K562 (cell line): ENCODE measurements at regions not wholly inside any gene's neighbourhood (a gene's known extent, or its start where the extent isn't known, plus 50 kb on each side); places are given as distances from the start of the nearest gene placed in this dataset.

ENCODE experiments used
- ATAC-seq: fragments of 200-7000 bp; cut with Tn5 transposase; 3 replicates; pipeline ENCODE4 v1.9.1; 2020; ENCODE audit warnings: moderate library complexity
- BruUV-seq: library from RNA; stranded (reverse); fragments of 400-500 nt; replicated peaks from 2 replicates; lab custom pipeline; 2021; lab: Mats Ljungman, UMichigan
- CTCF ChIA-PET: fragments of 300-600 bp; formaldehyde crosslinking; extraction: SDS; loops from one replicate; lab custom pipeline; 2021; ENCODE audit warnings: low intra/inter-chr PET ratio; lab: Yijun Ruan, JAX
- POLR2A ChIA-PET: fragments of 300-600, 350-650 bp; sonication (Branson Sonifier 250); formaldehyde crosslinking; extraction: SDS; loops from one replicate; lab custom pipeline; 2021; ENCODE audit warnings: antibody characterized with exemption, inconsistent platforms; lab: Yijun Ruan, JAX
- DNase-seq, 4 experiments: peaks; one replicate each; pipeline versions ENCODE4 v3.0.0 to v3.0.0-alpha.2; 2011 to 2018; ENCODE audit warnings: low spot score in 3 of 4, mixed read lengths in 3 of 4; ENCODE audit errors: extremely low read depth in 1 of 4
- FAIRE-seq: peaks from 2 replicates; lab custom pipeline; 2011; peaks lifted over from hg19 to GRCh38; lab: Jason Lieb, UNC
- H2AFZ ChIP-seq: 2 replicates; pipeline ENCODE4 v1.6.0; 2011; ENCODE audit warnings: low read depth, low read length, control low read depth, inconsistent platforms
- H3K27ac ChIP-seq: fragments of 200-600 bp; 3 replicates; pipeline ENCODE4 v1.8.0; 2011; ENCODE audit warnings: low read depth, mild to moderate bottlenecking, control low read depth, inconsistent platforms, low read length, moderate library complexity, mixed read lengths; ENCODE audit errors: extremely low read depth
- H3K27me3 ChIP-seq, 2 experiments: fragments of 300-600 bp in 1 of 2; 2 replicates in 1 of 2; 3 replicates in 1 of 2; pipeline versions ENCODE4 v1.6.0 to v1.8.0; 2011; ENCODE audit warnings: inconsistent platforms in 2 of 2, low read length in 2 of 2, mild to moderate bottlenecking in 1 of 2, mixed read lengths in 1 of 2, moderate library complexity in 1 of 2; ENCODE audit not compliant: control insufficient read depth in 2 of 2, insufficient read depth in 2 of 2
- H3K36me3 ChIP-seq: fragments of 300-600 bp; 3 replicates; pipeline ENCODE4 v1.8.0; 2011; ENCODE audit warnings: mild to moderate bottlenecking, low read length, inconsistent platforms; ENCODE audit not compliant: control insufficient read depth, insufficient read depth
- H3K4me1 ChIP-seq, 2 experiments: fragments of 200-600 bp in 1 of 2; replicated peaks in 1 of 2; 2 replicates in 1 of 2; 3 replicates in 1 of 2; pipeline versions ENCODE4 v1.5.1 to v1.8.0; 2011; ENCODE audit warnings: inconsistent platforms in 2 of 2, low read length in 2 of 2, mild to moderate bottlenecking in 1 of 2, mixed read lengths in 1 of 2, moderate library complexity in 1 of 2; ENCODE audit not compliant: control insufficient read depth in 2 of 2, insufficient read depth in 2 of 2
- H3K4me2 ChIP-seq: 2 replicates; pipeline ENCODE4 v1.6.1; 2011; ENCODE audit warnings: low read length, control low read depth, inconsistent platforms, mixed read lengths; ENCODE audit not compliant: insufficient read depth
- H3K4me3 ChIP-seq: fragments of 200-600 bp; sonication (generic), shearing (Covaris generic); 2 replicates; pipeline ENCODE4 v1.5.1; 2016; ENCODE audit warnings: control low read depth, inconsistent platforms
- H3K79me2 ChIP-seq: fragments of 200-600 bp; 3 replicates; pipeline ENCODE4 v1.8.0; 2011; ENCODE audit warnings: low read length, inconsistent platforms; ENCODE audit not compliant: control insufficient read depth, insufficient read depth
- H3K9ac ChIP-seq, 2 experiments: 2 replicates each; pipeline versions ENCODE4 v1.6.0 to v1.6.1; 2011; ENCODE audit warnings: low read depth in 2 of 2, low read length in 2 of 2, control low read depth in 1 of 2, inconsistent platforms in 1 of 2, mild to moderate bottlenecking in 1 of 2, mixed read lengths in 1 of 2; ENCODE audit not compliant: insufficient read depth in 1 of 2
- H3K9me1 ChIP-seq: one replicate; pipeline ENCODE4 v1.6.0; 2011; ENCODE audit warnings: inconsistent platforms, mild to moderate bottlenecking, low read length, moderate library complexity; ENCODE audit not compliant: control insufficient read depth, insufficient read depth
- H3K9me3 ChIP-seq: replicated peaks from 2 replicates; pipeline ENCODE4 v1.5.1; 2011; ENCODE audit warnings: low read depth, low read length, inconsistent platforms; ENCODE audit not compliant: control insufficient read depth, insufficient read depth
- H4K20me1 ChIP-seq: replicated peaks from 2 replicates; pipeline ENCODE4 v1.6.1; 2011; ENCODE audit warnings: low read length, inconsistent platforms, mixed read lengths; ENCODE audit not compliant: control insufficient read depth, insufficient read depth
- BMI1 ChIP-seq: fragments of 150-350 bp; IDR thresholded peaks from 2 replicates; pipeline ENCODE4 v1.6.1; 2014; ENCODE audit warnings: low read length
- CBFA2T3 ChIP-seq: fragments of 450-650 bp; IDR thresholded peaks from 2 replicates; pipeline ENCODE4 v1.6.1; 2017
- GTF2E2 ChIP-seq: fragments of 200-800 bp; sonication (Bioruptor generic); IDR thresholded peaks from 2 replicates; pipeline ENCODE4 v1.6.1; 2016; ENCODE audit warnings: missing genetic modification characterization, missing compliant biosample characterization
- HCFC1 ChIP-seq: IDR thresholded peaks from 2 replicates; pipeline ENCODE4 v1.6.1; 2012; ENCODE audit warnings: low read depth, low read length, improper control_type of control experiment
- HDAC2 ChIP-seq: fragments of 450-650 bp; IDR thresholded peaks from 2 replicates; pipeline ENCODE4 v1.6.1; 2016; ENCODE audit warnings: mild to moderate bottlenecking
- IRF2 ChIP-seq: sonication (generic); formaldehyde crosslinking; IDR thresholded peaks from 2 replicates; pipeline ENCODE4 v1.8.1; 2022; ENCODE audit warnings: mild to moderate bottlenecking, missing genetic modification reagents
- KDM4B ChIP-seq, 2 experiments: fragments of 450-650 bp in 1 of 2; sonication (generic) in 1 of 2; IDR thresholded peaks; 2 replicates each; pipeline ENCODE4 v1.6.1; 2016 to 2017; ENCODE audit warnings: borderline replicate concordance in 2 of 2, antibody characterized with exemption in 1 of 2, low read depth in 1 of 2, mild to moderate bottlenecking in 1 of 2
- KLF16 ChIP-seq: IDR thresholded peaks from 2 replicates; pipeline ENCODE4 v1.6.1; 2016; ENCODE audit warnings: antibody characterized with exemption
- MTA1 ChIP-seq: fragments of 450-650 bp; IDR thresholded peaks from 2 replicates; pipeline ENCODE4 v1.6.1; 2017; ENCODE audit warnings: borderline replicate concordance
- NFE2 ChIP-seq: IDR thresholded peaks from 2 replicates; pipeline ENCODE4 v1.6.1; 2014; ENCODE audit warnings: antibody characterized with exemption, low read depth
- PHF21A ChIP-seq: fragments of 450-650 bp; IDR thresholded peaks from 2 replicates; pipeline ENCODE4 v1.6.1; 2017; ENCODE audit warnings: low read depth, borderline replicate concordance
- POLR2H ChIP-seq: IDR thresholded peaks from 2 replicates; pipeline ENCODE4 v1.6.1; 2016; ENCODE audit warnings: missing genetic modification characterization, low read depth, mild to moderate bottlenecking, control low read depth, missing compliant biosample characterization, moderate library complexity
- PRMT5 ChIP-seq: sonication (generic); formaldehyde crosslinking; IDR thresholded peaks from 2 replicates; pipeline ENCODE4 v1.5.0; 2020; ENCODE audit warnings: missing genetic modification reagents
- PTBP1 ChIP-seq: fragments of 200-400 bp; formaldehyde crosslinking; IDR thresholded peaks from 2 replicates; pipeline ENCODE4 v1.6.1; 2017; ENCODE audit warnings: low read depth, low read length
- STAG1 ChIP-seq: sonication (generic); formaldehyde crosslinking; IDR thresholded peaks from 2 replicates; pipeline ENCODE4 v1.5.0; 2020; ENCODE audit warnings: missing genetic modification reagents, borderline replicate concordance
- TRIM24 ChIP-seq, 2 experiments: fragments of 450-650 bp; IDR thresholded peaks; 2 replicates each; pipeline ENCODE4 v1.6.1; 2016
- ZKSCAN8 ChIP-seq: fragments of 200-800 bp; sonication (Bioruptor generic); IDR thresholded peaks from 2 replicates; pipeline ENCODE4 v1.6.1; 2016; ENCODE audit warnings: missing genetic modification characterization, missing compliant biosample characterization
- ZNF175 ChIP-seq: fragments of 200-800 bp; sonication (Bioruptor generic); IDR thresholded peaks from 2 replicates; pipeline ENCODE4 v1.6.1; 2016; ENCODE audit warnings: low read depth, mild to moderate bottlenecking, missing genetic modification characterization, missing compliant biosample characterization
- ZNF584 ChIP-seq: fragments of 200-800 bp; sonication (Bioruptor generic); IDR thresholded peaks from 2 replicates; pipeline ENCODE4 v1.6.1; 2016; ENCODE audit warnings: low read depth, mild to moderate bottlenecking, missing genetic modification characterization, missing compliant biosample characterization
- WGBS: fragments of 100-300 bp; shearing (Covaris generic); methylation state at CpG from one replicate; pipeline ENCODE4 v1.1.6; 2016; ENCODE audit warnings: low coverage, mixed read lengths; ENCODE audit not compliant: insufficient coverage; ENCODE audit errors: missing lambda C conversion rate; 5-methylcytosine and 5-hydroxymethylcytosine counted together
- in situ Hi-C: fragments of 300-500 bp; cut with MboI; formaldehyde crosslinking; loops from 4 replicates; pipeline ENCODE4 v1.15.0; 2018; ENCODE audit warnings: inconsistent platforms, mixed read lengths
- intact Hi-C: fragments of 100-400 bp; cut with micrococcal nuclease; formaldehyde crosslinking; loops from 2 replicates; pipeline ENCODE4 v1.14.2; 2022
- TF ChIP-seq, protein P1 (sequence below): fragments of 450-650 bp; IDR thresholded peaks from 2 replicates; pipeline ENCODE4 v1.6.1; 2016; ENCODE audit warnings: antibody characterized with exemption

DNA sequence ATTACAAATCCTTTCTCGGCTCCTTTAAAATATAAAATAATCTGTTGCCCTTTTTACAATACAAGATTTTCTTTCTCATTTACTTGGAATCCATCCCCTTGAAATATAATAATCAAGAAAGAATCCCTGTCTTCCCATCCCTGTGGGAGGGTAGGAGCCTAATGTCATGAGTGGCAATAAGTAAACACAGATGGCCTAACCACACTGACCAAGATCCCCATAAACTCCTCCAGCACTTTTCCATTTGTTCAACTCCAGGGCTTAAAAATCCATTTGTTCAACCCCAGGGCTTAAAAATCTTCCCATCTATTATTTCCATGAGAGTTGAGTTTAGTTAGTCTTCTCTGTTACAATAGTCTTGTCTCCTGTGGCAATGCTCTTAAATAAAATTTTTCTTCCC is 297.6 kb downstream of the CDH7 start:
- WGBS, result 10% methylated on average over 1 of the region's 1 CpG
- no peak overlapping the region for H2AFZ ChIP-seq
- no peaks in the 10 kb centered on the region for H3K36me3 ChIP-seq
- intact Hi-C loops (no loop called here), in situ Hi-C loops (no loop called here)
- ChIA-PET CTCF (no interaction called here), POLR2A (no interaction called here)
- DNase-seq (no peak), ATAC-seq (no peak), FAIRE-seq (no peak)
- H3K9me3 ChIP-seq, result no peaks in the 10 kb centered on the region
- BruUV-seq, result no TSS peak
- no peaks in the 10 kb centered on the region for H3K9me1 ChIP-seq
- TF ChIP-seq, protein P1, sequence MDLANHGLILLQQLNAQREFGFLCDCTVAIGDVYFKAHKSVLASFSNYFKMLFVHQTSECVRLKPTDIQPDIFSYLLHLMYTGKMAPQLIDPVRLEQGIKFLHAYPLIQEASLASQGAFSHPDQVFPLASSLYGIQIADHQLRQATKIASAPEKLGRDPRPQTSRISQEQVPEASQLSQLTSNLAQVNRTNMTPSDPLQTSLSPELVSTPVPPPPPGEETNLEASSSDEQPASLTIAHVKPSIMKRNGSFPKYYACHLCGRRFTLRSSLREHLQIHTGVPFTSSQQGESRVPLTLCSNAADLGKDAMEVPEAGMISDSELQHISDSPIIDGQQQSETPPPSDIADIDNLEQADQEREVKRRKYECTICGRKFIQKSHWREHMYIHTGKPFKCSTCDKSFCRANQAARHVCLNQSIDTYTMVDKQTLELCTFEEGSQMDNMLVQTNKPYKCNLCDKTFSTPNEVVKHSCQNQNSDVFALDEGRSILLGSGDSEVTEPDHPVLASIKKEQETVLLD, result no peak
- TF ChIP-seq KDM4B (IDR thresholded peaks at IDR 0.05; ENCODE audit: borderline replicate concordance in 2 of 2, low read depth in 1 of 2) (no peak), ZNF175 (CRISPR knock-in tag) (no peak), ZKSCAN8 (CRISPR knock-in tag) (no peak), BMI1 (no peak), TRIM24 (IDR thresholded peaks at IDR 0.05) (no peak), PHF21A (no peak), POLR2H (no peak), NFE2 (no peak), GTF2E2 (tag) (no peak), CBFA2T3 (no peak), IRF2 (CRISPR knock-in tag) (no peak), ZNF584 (CRISPR knock-in tag) (no peak), PTBP1 (no peak), MTA1 (no peak), STAG1 (CRISPR knock-in tag) (no peak), PRMT5 (CRISPR knock-in tag) (no peak), HDAC2 (no peak), HCFC1 (no peak), KLF16 (no peak)
- no peaks in the 10 kb centered on the region for H3K27me3 ChIP-seq
- H3K27ac ChIP-seq, result no peak overlapping the region
- no peak overlapping the region for H3K4me3 ChIP-seq
- H4K20me1 ChIP-seq, result no peaks in the 10 kb centered on the region
- no peak overlapping the region for H3K4me2 ChIP-seq
- H3K4me1 ChIP-seq, result no peaks in the 10 kb centered on the region
- H3K79me2 ChIP-seq, result no peaks in the 10 kb centered on the region
- no peak overlapping the region for H3K9ac ChIP-seq
